HL-60 (cell line): ENCODE measurements at regions not wholly inside any gene's neighbourhood (a gene's known extent, or its start where the extent isn't known, plus 50 kb on each side); places are given as distances from the start of the nearest gene placed in this dataset.

ENCODE experiments used
- DNase-seq, 2 experiments: peaks; one replicate each; pipeline ENCODE4 v3.0.0-alpha.2; 2010 to 2020; ENCODE audit warnings: low read depth in 1 of 2, low spot score in 1 of 2
- H3K27ac ChIP-seq: fragments of 250-450 bp; sonication (Bioruptor Pico); replicated peaks from 2 replicates; pipeline ENCODE4 v1.5.1; 2020; ENCODE audit warnings: mild to moderate bottlenecking, moderate library complexity
- H3K27me3 ChIP-seq: fragments of 250-450 bp; sonication (Bioruptor Pico); 2 replicates; pipeline ENCODE4 v1.5.1; 2021; ENCODE audit warnings: mild to moderate bottlenecking, moderate library complexity; ENCODE audit not compliant: insufficient read depth, poor library complexity, severe bottlenecking
- H3K4me3 ChIP-seq: replicated peaks from 2 replicates; pipeline ENCODE4 v1.5.1; 2011; ENCODE audit warnings: mild to moderate bottlenecking, control low read depth, low read length; ENCODE audit not compliant: insufficient read depth
- GABPA ChIP-seq: IDR thresholded peaks from 2 replicates; pipeline ENCODE4 v1.6.1; 2012; ENCODE audit warnings: low read depth
- POLR2AphosphoS5 ChIP-seq: IDR thresholded peaks from 2 replicates; pipeline ENCODE4 v1.6.1; 2012; ENCODE audit warnings: low read depth
- SPI1 ChIP-seq: IDR thresholded peaks from 2 replicates; pipeline ENCODE4 v1.6.1; 2012; ENCODE audit warnings: low read depth, mild to moderate bottlenecking, borderline replicate concordance
- TF ChIP-seq, protein P1 (sequence below): IDR thresholded peaks from 2 replicates; pipeline ENCODE4 v1.6.1; 2012; ENCODE audit warnings: low read depth; ENCODE audit not compliant: insufficient replicate concordance
- TF ChIP-seq, protein P2 (sequence below): IDR thresholded peaks from one replicate; pipeline ENCODE4 v1.5.1; 2011; ENCODE audit warnings: low read length, control low read depth, inconsistent platforms; ENCODE audit not compliant: insufficient read depth

DNA sequence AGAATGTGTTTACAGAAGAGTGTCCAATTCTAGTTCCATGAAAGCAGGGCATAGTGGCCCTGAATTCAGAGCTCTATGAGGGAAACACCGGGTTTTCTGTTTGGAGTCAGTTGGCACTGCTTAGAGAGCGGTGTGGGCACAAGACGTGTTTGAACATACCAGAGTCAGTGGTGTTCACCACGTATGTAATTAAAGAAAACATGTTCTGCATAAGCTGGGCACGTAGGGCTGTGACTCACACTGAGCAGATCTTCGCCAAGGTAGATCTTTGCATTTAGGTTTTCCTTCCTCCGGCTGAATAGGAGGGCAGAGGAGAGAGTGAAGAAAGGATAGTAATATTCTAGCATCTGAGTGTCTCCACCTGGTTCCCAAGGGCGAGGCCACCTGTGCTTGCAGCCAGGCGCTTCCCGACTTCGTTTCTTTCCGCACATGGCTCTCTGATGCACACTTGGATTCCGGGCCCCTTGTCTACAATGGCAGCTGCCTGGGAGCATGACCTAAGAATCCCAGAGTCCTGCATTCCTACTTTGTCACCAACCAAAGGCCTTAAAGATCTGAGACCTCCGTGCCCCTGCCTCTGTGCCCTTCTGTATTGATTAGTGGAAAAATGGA lies 136.2 kb downstream of the ERMARD start:
- Histone ChIP-seq H3K27me3 (no peaks in the 10 kb centered on the region), H3K4me3 (no peak overlapping the region), H3K27ac (no peak overlapping the region)
- TF ChIP-seq, protein P1, sequence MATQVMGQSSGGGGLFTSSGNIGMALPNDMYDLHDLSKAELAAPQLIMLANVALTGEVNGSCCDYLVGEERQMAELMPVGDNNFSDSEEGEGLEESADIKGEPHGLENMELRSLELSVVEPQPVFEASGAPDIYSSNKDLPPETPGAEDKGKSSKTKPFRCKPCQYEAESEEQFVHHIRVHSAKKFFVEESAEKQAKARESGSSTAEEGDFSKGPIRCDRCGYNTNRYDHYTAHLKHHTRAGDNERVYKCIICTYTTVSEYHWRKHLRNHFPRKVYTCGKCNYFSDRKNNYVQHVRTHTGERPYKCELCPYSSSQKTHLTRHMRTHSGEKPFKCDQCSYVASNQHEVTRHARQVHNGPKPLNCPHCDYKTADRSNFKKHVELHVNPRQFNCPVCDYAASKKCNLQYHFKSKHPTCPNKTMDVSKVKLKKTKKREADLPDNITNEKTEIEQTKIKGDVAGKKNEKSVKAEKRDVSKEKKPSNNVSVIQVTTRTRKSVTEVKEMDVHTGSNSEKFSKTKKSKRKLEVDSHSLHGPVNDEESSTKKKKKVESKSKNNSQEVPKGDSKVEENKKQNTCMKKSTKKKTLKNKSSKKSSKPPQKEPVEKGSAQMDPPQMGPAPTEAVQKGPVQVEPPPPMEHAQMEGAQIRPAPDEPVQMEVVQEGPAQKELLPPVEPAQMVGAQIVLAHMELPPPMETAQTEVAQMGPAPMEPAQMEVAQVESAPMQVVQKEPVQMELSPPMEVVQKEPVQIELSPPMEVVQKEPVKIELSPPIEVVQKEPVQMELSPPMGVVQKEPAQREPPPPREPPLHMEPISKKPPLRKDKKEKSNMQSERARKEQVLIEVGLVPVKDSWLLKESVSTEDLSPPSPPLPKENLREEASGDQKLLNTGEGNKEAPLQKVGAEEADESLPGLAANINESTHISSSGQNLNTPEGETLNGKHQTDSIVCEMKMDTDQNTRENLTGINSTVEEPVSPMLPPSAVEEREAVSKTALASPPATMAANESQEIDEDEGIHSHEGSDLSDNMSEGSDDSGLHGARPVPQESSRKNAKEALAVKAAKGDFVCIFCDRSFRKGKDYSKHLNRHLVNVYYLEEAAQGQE = no peak
- TF ChIP-seq, protein P2, sequence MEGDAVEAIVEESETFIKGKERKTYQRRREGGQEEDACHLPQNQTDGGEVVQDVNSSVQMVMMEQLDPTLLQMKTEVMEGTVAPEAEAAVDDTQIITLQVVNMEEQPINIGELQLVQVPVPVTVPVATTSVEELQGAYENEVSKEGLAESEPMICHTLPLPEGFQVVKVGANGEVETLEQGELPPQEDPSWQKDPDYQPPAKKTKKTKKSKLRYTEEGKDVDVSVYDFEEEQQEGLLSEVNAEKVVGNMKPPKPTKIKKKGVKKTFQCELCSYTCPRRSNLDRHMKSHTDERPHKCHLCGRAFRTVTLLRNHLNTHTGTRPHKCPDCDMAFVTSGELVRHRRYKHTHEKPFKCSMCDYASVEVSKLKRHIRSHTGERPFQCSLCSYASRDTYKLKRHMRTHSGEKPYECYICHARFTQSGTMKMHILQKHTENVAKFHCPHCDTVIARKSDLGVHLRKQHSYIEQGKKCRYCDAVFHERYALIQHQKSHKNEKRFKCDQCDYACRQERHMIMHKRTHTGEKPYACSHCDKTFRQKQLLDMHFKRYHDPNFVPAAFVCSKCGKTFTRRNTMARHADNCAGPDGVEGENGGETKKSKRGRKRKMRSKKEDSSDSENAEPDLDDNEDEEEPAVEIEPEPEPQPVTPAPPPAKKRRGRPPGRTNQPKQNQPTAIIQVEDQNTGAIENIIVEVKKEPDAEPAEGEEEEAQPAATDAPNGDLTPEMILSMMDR = no peak
- no peak for TF ChIP-seq SPI1
- no peak for TF ChIP-seq POLR2AphosphoS5
- no peak for TF ChIP-seq GABPA
- no peak for DNase-seq

DNA sequence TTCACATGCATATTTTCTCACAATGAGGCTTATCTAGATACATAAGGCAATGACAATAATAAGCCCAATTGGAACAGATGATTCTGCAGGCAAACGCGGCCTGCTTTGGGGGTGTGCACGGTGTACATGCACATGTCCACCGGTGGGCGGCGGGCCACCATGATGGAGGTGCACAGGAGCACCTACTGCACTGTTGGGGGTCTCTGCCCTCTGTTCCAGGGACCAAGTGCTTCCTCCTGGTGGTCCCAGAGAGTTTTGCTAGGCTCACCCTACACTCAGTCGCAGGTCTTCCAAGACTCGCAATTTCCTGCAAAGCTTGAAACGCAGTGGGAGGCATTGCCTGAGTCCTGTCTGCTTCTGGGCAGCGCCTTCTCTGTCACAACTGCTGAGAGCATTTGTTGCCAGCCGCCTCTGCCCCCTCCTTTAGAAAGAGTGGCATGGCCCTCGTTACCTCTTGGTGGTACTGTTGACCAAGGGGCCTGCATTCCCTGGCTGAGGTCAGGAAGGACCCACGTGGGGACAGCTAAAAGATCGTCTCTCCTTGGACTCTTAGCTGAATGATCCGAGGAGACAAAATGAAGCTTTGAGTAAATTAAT lies 135.3 kb downstream of the ERMARD start:
- Histone ChIP-seq H3K4me3 (no peak overlapping the region), H3K27me3 (no peaks in the 10 kb centered on the region), H3K27ac (no peak overlapping the region)
- no peak for DNase-seq
- TF ChIP-seq, protein P2 = no peak
- TF ChIP-seq POLR2AphosphoS5 (no peak), GABPA (no peak), SPI1 (no peak)
- TF ChIP-seq, protein P1 = no peak

DNA sequence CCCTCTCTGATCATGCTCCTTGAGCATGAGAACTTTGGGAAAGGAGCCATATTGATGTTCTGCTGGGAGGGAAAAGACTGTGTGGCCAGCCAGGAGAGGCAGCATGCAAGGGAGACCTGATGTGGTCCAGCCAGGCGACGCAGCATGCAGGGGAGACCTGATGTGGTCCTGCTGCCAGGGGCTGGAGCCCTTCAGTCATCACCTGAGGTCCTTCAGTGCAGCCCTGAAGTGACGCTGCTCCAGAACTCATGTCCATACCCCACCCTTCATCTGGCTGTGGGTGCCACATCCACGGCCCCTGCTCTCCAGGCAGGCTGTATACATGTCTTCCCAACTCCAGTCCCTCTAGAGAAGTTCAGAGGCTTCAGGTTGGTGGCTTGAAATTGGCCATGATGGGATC lies 134.4 kb downstream of the ERMARD start:
- Histone ChIP-seq H3K4me3 (no peak overlapping the region), H3K27ac (no peak overlapping the region), H3K27me3 (no peaks in the 10 kb centered on the region)
- no peak for TF ChIP-seq SPI1
- TF ChIP-seq, protein P2 = no peak
- TF ChIP-seq, protein P1 = no peak
- DNase-seq = no peak
